ENCODE measurements at regions not wholly inside any gene's neighbourhood (a gene's known extent, or its start where the extent isn't known, plus 50 kb on each side); places are given as distances from the start of the nearest gene placed in this dataset.
A peak's percentile ranks its signal among the peaks of the same experiment; 100 is the strongest.

- no peaks in the 10 kb centered on the region for H3K4me1 ChIP-seq (ENCODE audit: insufficient read depth, low read length)
- H3F3A ChIP-seq (ENCODE audit: low read length, unreplicated experiment) = no peaks in the 10 kb centered on the region
- H3K4me2 ChIP-seq (ENCODE audit: low read length) = no peak overlapping the region
- H3K36me3 ChIP-seq (ENCODE audit: low read depth, low read length) = no peaks in the 10 kb centered on the region
- no peak overlapping the region for H3K27ac ChIP-seq (ENCODE audit: low read length)
- ChIA-PET CTCF (no interaction called here), POLR2A (ENCODE audit: unreplicated experiment) (no interaction called here)
- H3K27me3 ChIP-seq (ENCODE audit: low read length) = no peaks in the 10 kb centered on the region
- no peak overlapping the region for H2AFZ ChIP-seq (ENCODE audit: low read length)
- no peak overlapping the region for H3K9ac ChIP-seq (ENCODE audit: low read length)
- TF ChIP-seq EZH2phosphoT487 (IDR thresholded peaks at IDR 0.05; ENCODE audit: borderline replicate concordance, low read length) = no peak
- TF ChIP-seq CTCF (conservative IDR thresholded peaks at IDR 0.05; ENCODE audit: low read depth, low read length) = no peak
- no peak for TF ChIP-seq EZH2 (IDR thresholded peaks at IDR 0.05; ENCODE audit: low read length, unreplicated experiment)
- H4K20me1 ChIP-seq (ENCODE audit: low read length) = no peaks in the 10 kb centered on the region
- no peak overlapping the region for H3K4me3 ChIP-seq (ENCODE audit: low read length)
- ATAC-seq = no peak
- H3K79me2 ChIP-seq (ENCODE audit: low read length) = no peaks in the 10 kb centered on the region
- intact Hi-C loops (cut with micrococcal nuclease) = no loop called here
- DNase-seq = no peak
- H3K9me2 ChIP-seq (replicated peaks; ENCODE audit: low read length) = no peaks in the 10 kb centered on the region
- BruUV-seq (replicated peaks) = no TSS peak
- H3K9me3 ChIP-seq (ENCODE audit: low read length) = no peaks in the 10 kb centered on the region
These were observed 346.7 kb upstream of the TACR3 start for GRCh38 chr4:104066533-104066932.

GRCh38 chr4:104064646-104065577, 345.1 kb upstream of the TACR3 start:
- ATAC-seq (peak; percentile 80), DNase-seq (peak; percentile 54)
- Histone ChIP-seq H3F3A (ENCODE audit: low read length, unreplicated experiment) (no peaks in the 10 kb centered on the region), H3K9ac (ENCODE audit: low read length) (no peak overlapping the region), H3K4me1 (ENCODE audit: insufficient read depth, low read length) (no peaks in the 10 kb centered on the region), H3K4me3 (ENCODE audit: low read length) (no peak overlapping the region), H3K27me3 (ENCODE audit: low read length) (no peaks in the 10 kb centered on the region), H4K20me1 (ENCODE audit: low read length) (no peaks in the 10 kb centered on the region), H3K36me3 (ENCODE audit: low read depth, low read length) (no peaks in the 10 kb centered on the region), H3K4me2 (ENCODE audit: low read length) (no peak overlapping the region), H3K9me2 (replicated peaks; ENCODE audit: low read length) (no peaks in the 10 kb centered on the region), H3K79me2 (ENCODE audit: low read length) (no peaks in the 10 kb centered on the region), H3K27ac (ENCODE audit: low read length) (no peak overlapping the region), H3K9me3 (ENCODE audit: low read length) (no peaks in the 10 kb centered on the region), H2AFZ (ENCODE audit: low read length) (no peak overlapping the region)
- ChIA-PET POLR2A (ENCODE audit: unreplicated experiment) (no interaction called here), CTCF (no interaction called here)
- intact Hi-C loops (cut with micrococcal nuclease) = loop anchor here (1.0 kb wide), 2 partner anchors 629 to 795 kb away; no protein-coding TSS in a partner anchor
- no TSS peak for BruUV-seq (replicated peaks)
- TF ChIP-seq CTCF (conservative IDR thresholded peaks at IDR 0.05; ENCODE audit: low read depth, low read length) (peak; percentile 68), EZH2 (IDR thresholded peaks at IDR 0.05; ENCODE audit: low read length, unreplicated experiment) (no peak)

GRCh38 chr4:104063341-104063740, 343.6 kb upstream of the TACR3 start:
- Histone ChIP-seq H3K27me3 (ENCODE audit: low read length) (no peaks in the 10 kb centered on the region), H4K20me1 (ENCODE audit: low read length) (no peaks in the 10 kb centered on the region), H3K9me3 (ENCODE audit: low read length) (no peaks in the 10 kb centered on the region), H3K4me3 (ENCODE audit: low read length) (no peak overlapping the region), H3K9me2 (replicated peaks; ENCODE audit: low read length) (no peaks in the 10 kb centered on the region), H3K4me2 (ENCODE audit: low read length) (no peak overlapping the region), H3K79me2 (ENCODE audit: low read length) (no peaks in the 10 kb centered on the region), H3K9ac (ENCODE audit: low read length) (no peak overlapping the region), H3K27ac (ENCODE audit: low read length) (no peak overlapping the region), H2AFZ (ENCODE audit: low read length) (no peak overlapping the region), H3K4me1 (ENCODE audit: insufficient read depth, low read length) (no peaks in the 10 kb centered on the region), H3F3A (ENCODE audit: low read length, unreplicated experiment) (no peaks in the 10 kb centered on the region), H3K36me3 (ENCODE audit: low read depth, low read length) (no peaks in the 10 kb centered on the region)
- DNase-seq (no peak), ATAC-seq (no peak)
- TF ChIP-seq EZH2 (IDR thresholded peaks at IDR 0.05; ENCODE audit: low read length, unreplicated experiment) (no peak), EZH2phosphoT487 (IDR thresholded peaks at IDR 0.05; ENCODE audit: borderline replicate concordance, low read length) (no peak)
- no TSS peak for BruUV-seq (replicated peaks)
- POLR2A ChIA-PET (ENCODE audit: unreplicated experiment) = no interaction called here
- CTCF ChIA-PET = no interaction called here
- intact Hi-C loops (cut with micrococcal nuclease) = no loop called here

All from PC-3 (cell line).